HPDE6-E6E7 (cell line): ENCODE measurements at regions not wholly inside any gene's neighbourhood (a gene's known extent, or its start where the extent isn't known, plus 50 kb on each side); places are given as distances from the start of the nearest gene placed in this dataset.
"Not testable (repeated sequence)": the region's sequence is repeated elsewhere in the genome, so short reads cannot be mapped to it uniquely, and the experiment has no call there.

Source experiments
- DNase-seq: peaks from one replicate; pipeline ENCODE4 v3.0.0; 2011; ENCODE audit warnings: missing footprints; ENCODE audit errors: extremely low spot score

- no peak for DNase-seq
Observed at GRCh38 chr7:83827036-83827435, 178.1 kb upstream of the SEMA3E start.

- peak; percentile 46 for DNase-seq
Observed at GRCh38 chr7:83824214-83824613, 175.3 kb upstream of the SEMA3E start.

- no peak for DNase-seq
Observed at GRCh38 chr7:83821866-83822265, 172.9 kb upstream of the SEMA3E start.

GRCh38 chr7:83820641-83821040 lies 171.7 kb upstream of the SEMA3E start:
- no peak for DNase-seq

DNA sequence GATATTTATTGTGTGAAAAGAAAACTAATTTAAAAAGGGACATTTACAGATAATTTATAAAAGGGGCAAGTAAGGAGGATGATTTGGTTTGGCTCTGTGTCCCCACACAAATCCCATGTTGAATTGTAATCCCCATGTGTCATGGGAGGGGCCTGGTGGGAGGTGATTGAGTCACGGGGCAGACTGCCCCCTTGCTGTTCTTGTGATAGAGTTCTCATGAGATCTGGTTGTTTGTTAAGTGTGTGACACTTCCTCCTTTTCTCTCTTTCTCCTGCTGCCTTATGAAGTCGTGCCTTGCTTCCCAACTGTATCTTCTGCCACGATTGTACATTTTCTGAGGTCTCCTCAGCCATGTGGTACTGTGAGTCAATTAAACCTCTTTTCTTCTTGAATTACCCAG lies 171.0 kb upstream of the SEMA3E start:
- DNase-seq = no peak

DNA sequence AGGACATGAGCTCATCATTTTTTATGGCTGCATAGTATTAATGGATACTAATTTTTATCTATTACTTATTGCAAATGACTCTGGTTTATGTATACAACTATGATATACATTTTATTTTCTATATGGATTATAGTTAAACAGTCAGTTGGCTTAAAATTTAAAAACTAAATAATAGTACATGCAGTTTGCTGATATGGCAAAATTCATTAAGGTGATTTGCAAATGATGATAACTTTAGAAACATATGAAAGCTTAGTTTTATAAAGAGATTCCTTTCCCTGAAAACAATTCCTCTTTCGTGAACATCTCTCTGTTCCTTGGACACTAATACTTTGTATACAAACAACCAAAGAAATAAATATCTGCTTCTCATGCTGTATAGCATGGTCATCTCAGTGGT lies 165.5 kb upstream of the SEMA3E start:
- DNase-seq = no peak

DNA sequence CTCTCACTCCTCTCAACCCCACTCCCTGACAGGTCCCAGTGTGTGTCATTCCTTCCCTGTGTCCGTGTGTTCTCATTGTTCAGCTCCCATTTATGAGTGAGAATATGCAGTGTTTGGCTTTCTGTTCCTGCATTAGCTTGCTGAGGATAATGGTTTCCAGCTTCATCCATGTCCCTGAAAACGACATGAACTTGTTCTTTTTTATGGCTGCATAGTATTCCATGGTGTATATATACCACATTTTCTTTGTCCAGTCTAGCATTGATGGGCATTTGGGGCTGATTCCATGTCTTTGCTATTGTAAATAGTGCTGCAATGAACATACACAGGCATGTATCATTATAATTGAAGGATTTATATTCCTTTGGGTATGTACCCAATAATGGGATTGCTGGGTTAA lies 163.6 kb upstream of the SEMA3E start:
- not testable (repeated sequence) for DNase-seq

- no peak for DNase-seq
Observed at GRCh38 chr7:83808982-83809381, 160.0 kb upstream of the SEMA3E start.

DNA sequence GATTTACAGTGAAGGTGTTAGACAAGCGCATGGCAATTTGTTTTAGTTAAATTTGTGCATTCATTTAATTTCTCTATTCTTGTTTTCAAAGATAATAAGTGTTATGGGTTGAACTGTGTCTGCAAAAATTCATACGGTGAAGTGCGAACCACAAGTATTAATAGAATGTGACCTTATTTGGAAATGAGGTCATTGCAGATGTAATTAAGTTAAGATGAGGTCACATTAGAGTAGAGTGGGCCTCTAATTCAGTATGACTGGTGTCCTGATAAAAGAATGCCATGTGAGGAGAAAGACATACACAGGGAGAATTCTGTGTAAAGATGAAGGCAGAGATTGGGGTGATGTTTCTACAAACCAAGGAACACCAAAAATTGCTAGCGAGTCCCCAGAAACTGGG lies 158.8 kb upstream of the SEMA3E start:
- DNase-seq = no peak

DNA sequence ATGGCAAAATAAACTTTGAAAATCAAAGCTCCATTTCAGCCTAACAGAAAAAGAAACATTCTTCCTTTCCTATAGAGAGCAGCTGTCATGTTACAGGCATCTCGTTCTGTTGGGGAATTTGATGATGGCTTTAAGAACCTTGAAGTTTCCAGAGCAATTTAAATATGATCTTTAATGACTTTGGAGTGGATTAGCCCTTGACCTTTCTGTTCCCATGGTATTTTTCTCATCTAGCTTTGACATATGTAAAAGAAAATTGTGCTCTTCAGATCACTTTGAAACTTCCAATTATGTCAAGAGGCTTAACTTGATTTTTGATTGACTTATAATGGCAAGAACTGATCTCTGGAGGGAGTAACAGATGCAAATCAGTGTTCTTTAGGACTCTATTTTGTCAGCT lies 157.6 kb upstream of the SEMA3E start:
- no peak for DNase-seq

GRCh38 chr7:83799333-83799732 lies 150.4 kb upstream of the SEMA3E start:
- DNase-seq = no peak

DNA sequence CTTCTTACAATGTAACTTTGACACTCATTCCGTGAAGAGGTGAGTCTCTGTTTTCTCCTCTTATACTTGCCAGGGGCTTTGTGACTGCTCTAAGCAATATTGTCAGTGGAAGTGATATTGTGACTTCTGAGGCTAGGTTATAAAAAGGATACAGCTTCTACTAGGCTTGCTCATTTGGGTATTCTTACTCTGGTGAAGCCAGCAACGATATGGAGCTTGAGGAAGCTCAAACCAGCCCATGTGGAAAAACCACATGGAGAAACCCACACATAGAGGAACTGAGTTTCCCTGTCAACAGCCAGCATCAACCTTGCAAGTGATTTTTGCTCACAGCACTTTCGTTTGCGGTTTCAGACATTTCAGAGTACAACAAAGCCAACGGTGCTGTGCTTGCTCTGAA lies 149.6 kb upstream of the SEMA3E start:
- no peak for DNase-seq

- DNase-seq = no peak
Observed at GRCh38 chr7:83796760-83797159, 147.8 kb upstream of the SEMA3E start.

DNA sequence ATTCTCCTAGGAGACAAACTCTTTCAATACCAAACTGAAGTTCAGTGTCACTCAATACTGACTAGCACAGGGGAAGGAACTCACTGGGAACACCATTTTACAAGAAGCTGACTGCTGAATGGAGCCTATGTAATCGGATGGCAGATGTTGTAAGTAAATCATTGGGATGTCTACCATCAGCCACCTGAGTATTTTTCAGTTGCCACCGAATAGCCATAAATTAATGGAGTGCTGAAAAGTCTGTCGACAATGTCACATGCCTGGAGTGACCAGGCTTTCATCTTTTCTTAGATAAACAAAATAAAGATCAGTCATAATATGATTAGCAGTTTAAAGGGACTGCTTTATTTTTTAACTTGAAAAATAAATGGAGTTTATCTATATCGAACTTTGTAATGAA lies 145.9 kb upstream of the SEMA3E start:
- DNase-seq = no peak

GRCh38 chr7:83793558-83793957 lies 144.6 kb upstream of the SEMA3E start:
- DNase-seq = no peak

- no peak for DNase-seq
Observed at GRCh38 chr7:83791737-83792136, 142.8 kb upstream of the SEMA3E start.

- no peak for DNase-seq
Observed at GRCh38 chr7:83786858-83787257, 137.9 kb upstream of the SEMA3E start.

- no peak for DNase-seq
Observed at GRCh38 chr7:83782628-83783027, 133.7 kb upstream of the SEMA3E start.

DNA sequence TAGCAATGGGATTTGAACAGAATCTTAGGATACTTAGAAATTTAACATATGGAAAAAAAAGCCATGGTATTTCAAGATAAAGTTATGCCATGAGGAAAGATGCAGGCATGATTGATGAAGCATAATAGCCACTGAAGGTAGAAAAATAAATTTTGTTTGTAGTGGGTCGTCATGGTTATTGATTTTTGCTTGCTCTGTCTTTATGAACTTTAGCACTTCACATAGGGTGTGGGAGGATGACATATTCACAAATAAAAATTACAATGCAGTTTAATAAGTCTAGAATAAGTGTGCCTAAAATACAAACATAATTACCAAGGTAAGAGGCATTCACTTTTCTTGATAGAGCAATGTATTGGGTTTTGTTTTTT lies 129.1 kb upstream of the SEMA3E start:
- no peak for DNase-seq

GRCh38 chr7:83777406-83778072 lies 128.6 kb upstream of the SEMA3E start:
- DNase-seq = no peak

DNA sequence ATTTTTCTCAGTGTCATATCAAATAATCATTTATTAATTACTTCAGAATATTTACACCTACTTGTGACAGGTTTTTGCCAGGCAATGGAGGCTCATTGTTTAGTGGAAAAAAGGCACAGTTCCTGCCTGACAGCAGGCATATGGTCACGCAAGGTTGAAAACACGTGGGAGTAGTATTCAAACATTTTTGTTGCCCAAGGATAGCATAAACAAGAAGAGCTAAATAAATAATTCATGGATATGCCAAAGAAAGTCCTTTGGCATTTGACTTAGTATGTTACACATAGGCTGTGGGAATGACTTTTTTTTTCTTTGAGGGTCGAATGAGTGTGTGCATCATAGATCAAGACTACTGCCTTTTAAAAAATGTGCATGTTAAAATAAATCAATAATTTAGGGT lies 120.5 kb upstream of the SEMA3E start:
- no peak for DNase-seq

GRCh38 chr7:83751217-83751616 lies 102.3 kb upstream of the SEMA3E start:
- no peak for DNase-seq

GRCh38 chr7:83749495-83749894 lies 100.6 kb upstream of the SEMA3E start:
- DNase-seq = no peak

- DNase-seq = no peak
Observed at GRCh38 chr7:83739527-83739926, 90.6 kb upstream of the SEMA3E start.
